Kidney tubule cell (primary cell): ENCODE measurements at regions not wholly inside any gene's neighbourhood (a gene's known extent, or its start where the extent isn't known, plus 50 kb on each side); places are given as distances from the start of the nearest gene placed in this dataset.

Source experiments
- DNase-seq: peaks from one replicate; pipeline ENCODE4 v3.0.0-alpha.2; 2018; ENCODE audit warnings: low spot score

DNA sequence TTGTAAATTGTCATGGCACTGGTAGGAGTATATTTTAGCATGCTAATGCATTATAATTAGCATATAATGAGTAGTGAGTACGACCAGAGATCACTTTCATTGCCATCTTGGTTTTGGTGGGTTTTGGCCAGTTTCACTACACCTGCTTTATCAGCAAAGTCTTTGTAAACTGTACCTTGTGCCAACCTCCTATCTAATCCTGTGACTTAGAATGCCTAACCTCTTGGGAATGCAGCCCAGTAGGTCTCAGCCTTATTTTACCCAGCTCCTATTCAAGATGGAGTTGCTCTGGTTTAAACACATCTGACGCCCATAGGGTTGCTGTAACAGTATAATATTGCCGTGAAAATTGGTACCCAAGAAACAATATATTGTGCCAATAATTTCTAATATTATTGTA, 159.4 kb downstream of the MAGEB5 start:
- no peak for DNase-seq

DNA sequence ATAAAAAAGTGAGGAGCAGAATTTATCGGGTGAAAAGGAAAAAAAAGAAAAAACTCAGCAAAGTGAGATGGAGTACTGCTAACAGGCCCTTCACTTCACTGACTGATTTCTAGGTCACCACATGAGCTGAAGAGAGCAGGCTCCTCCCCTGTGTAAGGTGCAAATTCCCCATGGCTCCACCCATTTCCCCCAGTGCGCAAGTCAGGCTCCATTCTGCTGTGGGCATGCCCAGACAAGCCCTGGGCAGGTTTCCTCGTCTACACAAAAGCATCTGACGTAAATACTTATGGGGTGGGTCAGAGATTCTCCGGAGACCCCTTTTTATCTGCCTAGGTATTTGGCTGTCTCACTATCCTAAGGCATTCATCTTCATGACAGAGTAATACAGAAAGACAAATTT, 157.9 kb downstream of the MAGEB5 start:
- no peak for DNase-seq

DNA sequence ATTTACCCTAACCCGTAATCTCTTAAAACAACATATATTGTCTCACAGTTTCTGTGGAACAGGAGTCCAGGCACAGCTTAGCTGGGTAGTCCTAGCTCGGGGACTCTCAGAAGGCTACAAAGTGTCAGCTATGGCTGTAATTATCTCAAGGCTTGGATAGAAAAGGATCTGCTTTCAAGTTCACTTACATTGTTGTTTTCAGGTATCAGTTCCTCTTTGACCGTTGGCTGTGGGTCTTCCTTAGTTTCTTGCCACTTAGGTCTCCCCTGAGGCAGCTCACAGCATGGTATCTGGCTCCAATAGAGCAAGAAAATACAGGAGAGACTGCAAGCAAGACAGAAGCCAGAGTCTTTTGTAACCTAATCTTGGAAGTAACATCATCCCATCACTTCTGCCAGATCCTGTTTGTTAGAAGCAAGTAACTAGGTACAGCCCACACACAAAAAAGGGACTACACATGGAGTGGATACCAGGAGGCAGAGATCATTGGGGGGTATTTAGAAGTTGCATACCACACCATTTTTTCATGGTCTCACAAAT, 137.0 kb downstream of the MAGEB5 start:
- no peak for DNase-seq

DNA sequence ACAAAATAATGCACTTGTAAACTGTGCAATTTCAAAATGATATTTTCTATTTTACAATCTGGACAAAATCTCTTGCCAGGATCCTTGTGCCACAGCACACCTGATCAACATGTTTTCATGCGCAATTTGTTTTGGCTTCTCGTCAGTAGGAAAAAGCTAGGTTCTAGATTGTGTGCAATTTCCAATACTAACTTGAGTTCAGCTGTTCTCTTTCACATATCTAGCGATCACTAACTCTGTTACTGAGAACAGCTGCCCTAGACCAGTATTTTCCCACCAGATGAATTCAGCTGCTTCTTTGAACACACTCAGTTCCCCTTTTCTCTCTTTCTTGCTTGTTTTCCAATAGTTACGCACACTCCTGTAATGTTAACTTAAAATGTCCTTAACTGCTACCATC, 131.2 kb downstream of the MAGEB5 start:
- DNase-seq = no peak

DNA sequence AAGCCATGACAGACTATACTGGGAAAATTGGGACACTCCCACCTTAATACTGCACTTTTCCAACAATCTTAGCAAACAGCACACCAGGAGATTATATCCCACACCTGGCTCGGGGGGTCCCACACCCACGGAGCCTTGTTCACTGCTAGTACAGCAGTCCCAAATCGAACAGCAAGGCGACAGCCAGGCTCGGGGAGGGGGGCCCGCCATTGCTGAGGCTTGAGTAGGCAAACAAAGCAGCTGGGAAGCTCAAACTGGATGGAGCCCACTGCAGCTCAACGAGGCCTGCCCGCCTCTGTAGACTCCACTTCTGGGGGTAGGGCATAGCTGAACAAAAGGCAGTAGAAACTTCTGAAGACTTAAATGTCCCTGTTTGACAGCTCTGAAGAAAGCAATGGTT, 118.3 kb downstream of the MAGEB5 start:
- no peak for DNase-seq

DNA sequence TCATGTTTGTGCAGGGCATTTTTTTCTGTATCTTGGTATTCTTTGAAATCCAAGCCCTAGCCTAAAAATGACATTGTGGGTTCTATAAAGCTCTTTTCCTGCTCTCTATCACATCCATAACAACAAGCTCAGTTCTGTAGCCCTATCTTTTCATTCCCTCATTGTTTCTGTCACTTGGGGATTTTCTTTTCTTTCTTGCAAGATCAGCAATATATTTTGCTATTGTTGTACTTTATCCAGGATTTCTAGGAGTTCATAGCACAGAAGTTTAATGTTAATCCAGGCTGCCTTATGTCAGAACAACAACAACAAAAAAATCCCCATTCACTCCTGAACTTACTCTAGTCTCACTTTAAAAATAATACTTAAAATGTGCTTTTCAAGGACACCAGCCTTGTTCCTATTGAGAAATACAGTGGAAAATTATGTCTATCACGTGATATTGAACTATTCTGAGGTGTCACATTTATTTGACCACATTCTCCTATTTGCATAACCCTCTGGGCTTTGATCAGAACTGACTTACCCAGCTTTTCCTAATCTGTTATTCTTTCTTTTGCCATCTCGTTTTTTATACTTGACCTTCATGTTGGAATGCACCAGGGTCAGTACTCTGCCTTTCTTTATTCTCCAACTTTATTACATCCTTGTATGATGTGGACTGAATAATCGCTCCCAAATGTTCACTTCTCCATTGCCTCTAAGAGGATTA, 112.8 kb downstream of the MAGEB5 start:
- DNase-seq = no peak

DNA sequence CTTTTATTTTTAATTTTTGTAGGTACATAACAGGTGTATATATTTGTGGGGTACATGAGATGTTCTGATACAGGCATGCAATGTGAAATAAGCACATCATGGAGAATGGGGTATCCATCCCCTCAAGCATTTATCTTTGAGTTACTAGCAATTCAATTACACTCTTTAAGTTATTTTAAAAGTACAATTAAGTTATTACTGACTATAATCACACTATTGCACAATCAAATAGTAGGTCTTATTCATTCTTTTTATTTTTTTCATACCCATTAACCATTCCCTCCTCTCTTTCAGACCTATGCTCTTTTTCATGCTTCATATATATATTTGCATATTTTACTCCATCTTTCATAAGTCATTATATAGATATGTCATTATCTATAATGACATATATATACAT, 93.3 kb downstream of the MAGEB5 start:
- DNase-seq = no peak

DNA sequence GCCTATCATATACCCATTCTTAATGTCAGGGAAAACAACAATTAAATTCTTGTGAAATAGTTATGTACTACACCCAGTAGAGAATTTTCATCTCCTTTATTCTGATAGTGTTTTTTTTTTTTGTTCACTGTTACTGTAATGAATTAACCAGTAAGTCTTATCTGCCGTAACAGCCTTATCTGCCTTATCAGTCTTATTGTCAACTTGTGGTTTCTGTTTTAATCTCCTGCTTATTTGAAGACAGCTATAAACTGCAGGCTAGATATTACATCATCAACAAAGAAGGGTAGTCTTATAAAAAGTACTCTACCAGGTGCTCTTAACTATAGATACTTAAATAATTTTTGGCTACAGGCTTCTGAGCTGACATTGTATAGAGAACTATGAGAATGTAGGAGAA, 79.5 kb downstream of the MAGEB5 start:
- DNase-seq = no peak

DNA sequence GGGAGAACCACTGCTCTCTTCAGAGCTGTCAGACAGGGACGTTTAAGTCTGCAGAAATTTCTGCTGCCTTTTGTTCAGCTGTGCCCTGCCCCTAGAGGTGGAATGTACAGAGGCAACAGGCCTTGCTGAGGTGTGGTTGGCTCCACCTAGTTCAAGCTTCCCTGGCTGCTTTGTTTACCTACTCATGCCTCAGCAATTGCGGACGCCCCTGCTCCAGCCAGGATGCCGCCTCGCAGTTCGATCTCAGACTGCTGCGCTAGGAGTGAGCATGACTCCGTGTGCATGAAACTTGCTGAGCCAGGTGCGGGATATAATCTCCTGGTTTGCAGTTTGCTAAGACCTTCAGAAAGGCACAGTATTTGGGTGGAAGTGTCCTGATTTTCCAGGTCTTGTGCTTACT, 70.9 kb downstream of the MAGEB5 start:
- DNase-seq = no peak
